ENCODE measurements at regions not wholly inside any gene's neighbourhood (a gene's known extent, or its start where the extent isn't known, plus 50 kb on each side); places are given as distances from the start of the nearest gene placed in this dataset.

DNA sequence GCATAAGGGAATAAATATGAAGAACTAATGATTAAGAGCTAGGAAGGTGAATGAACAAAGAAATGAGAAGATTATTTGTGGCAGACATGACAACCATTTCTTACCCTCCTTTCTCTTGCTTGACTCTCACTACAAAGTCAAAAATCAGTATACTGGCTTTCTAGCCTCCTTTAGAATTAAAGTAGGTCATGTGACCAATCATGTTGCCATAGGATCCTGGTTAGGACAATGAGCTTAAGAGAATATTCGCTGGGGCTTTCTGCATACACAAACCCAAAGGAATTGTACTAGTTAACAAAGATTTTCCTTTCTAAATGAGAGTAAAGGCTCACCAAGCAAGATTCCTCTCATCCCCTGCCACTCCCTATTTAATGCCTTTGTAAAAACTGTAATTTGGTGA lies 76.0 kb upstream of the ID4 start:
- peaks cover 7% of the 10 kb centered on the region for H3K9me3 Mint-ChIP-seq
- WGBS, 2 experiments (ENCODE audit: insufficient coverage in 1 of 2, insufficient read length in 1 of 2) = 90 to 100% methylated on average over 1 of the region's 1 CpG
- H3K4me1 Mint-ChIP-seq = peaks cover 3% of the 10 kb centered on the region
- H3K27me3 ChIP-seq (ENCODE audit: control insufficient read depth, insufficient read depth, low read length, poor library complexity, severe bottlenecking) = no peaks in the 10 kb centered on the region
- H3K36me3 ChIP-seq (ENCODE audit: control insufficient read depth, insufficient read depth, low read length) = no peaks in the 10 kb centered on the region
- no peaks in the 10 kb centered on the region for H3K27me3 Mint-ChIP-seq (ENCODE audit: insufficient read depth)
- no peaks in the 10 kb centered on the region for H3K9me3 ChIP-seq (ENCODE audit: control insufficient read depth, low read length)
- H3K9ac ChIP-seq (ENCODE audit: extremely low read depth, low read length, poor library complexity, severe bottlenecking) = no peak overlapping the region
- no peak overlapping the region for H3K27ac Mint-ChIP-seq
- no peak for DNase-seq
- H3K27ac ChIP-seq (ENCODE audit: low read depth, low read length) = no peak overlapping the region
- no peak overlapping the region for H3K4me3 ChIP-seq (ENCODE audit: low read length)
- no peak overlapping the region for H3K4me3 Mint-ChIP-seq
- TF ChIP-seq, protein P1, sequence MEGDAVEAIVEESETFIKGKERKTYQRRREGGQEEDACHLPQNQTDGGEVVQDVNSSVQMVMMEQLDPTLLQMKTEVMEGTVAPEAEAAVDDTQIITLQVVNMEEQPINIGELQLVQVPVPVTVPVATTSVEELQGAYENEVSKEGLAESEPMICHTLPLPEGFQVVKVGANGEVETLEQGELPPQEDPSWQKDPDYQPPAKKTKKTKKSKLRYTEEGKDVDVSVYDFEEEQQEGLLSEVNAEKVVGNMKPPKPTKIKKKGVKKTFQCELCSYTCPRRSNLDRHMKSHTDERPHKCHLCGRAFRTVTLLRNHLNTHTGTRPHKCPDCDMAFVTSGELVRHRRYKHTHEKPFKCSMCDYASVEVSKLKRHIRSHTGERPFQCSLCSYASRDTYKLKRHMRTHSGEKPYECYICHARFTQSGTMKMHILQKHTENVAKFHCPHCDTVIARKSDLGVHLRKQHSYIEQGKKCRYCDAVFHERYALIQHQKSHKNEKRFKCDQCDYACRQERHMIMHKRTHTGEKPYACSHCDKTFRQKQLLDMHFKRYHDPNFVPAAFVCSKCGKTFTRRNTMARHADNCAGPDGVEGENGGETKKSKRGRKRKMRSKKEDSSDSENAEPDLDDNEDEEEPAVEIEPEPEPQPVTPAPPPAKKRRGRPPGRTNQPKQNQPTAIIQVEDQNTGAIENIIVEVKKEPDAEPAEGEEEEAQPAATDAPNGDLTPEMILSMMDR (conservative IDR thresholded peaks at IDR 0.05) = no peak
- H3K4me1 ChIP-seq (ENCODE audit: control insufficient read depth, insufficient read depth, low read length) = no peaks in the 10 kb centered on the region
- peaks cover 3% of the 10 kb centered on the region for H3K36me3 Mint-ChIP-seq (ENCODE audit: low read depth)

DNA sequence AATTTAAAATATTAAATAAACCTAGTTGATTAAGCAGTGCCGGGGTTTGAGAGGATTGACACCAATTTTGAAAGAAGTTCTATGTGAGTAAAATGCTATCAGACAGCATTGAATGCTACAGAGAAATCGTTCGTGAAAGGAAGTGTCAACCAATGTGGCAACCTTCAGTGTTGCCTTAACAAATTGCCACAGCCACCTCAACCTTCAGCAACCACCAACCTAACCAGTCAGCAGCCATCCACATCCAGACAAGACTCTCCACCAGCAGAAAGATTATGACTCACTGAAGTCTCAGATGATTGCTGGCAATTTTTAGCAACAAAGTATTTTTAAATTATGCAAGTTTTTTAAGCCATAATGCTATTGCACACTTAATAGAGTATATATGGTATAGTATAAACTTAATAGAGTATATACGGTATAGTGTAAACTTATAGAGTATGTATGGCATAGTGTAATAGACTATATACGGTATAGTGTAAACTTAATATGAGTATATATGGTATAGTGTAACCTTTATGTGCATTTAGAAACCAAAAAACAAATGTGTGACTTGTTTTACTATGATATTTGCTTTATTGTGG lies 65.3 kb upstream of the ID4 start:
- peaks cover 8% of the 10 kb centered on the region for H3K4me1 Mint-ChIP-seq
- H3K4me1 ChIP-seq (ENCODE audit: control insufficient read depth, insufficient read depth, low read length) = peaks cover 4% of the 10 kb centered on the region
- H3K9me3 ChIP-seq (ENCODE audit: control insufficient read depth, low read length) = no peaks in the 10 kb centered on the region
- no peak overlapping the region for H3K4me3 ChIP-seq (ENCODE audit: low read length)
- H3K4me3 Mint-ChIP-seq = no peak overlapping the region
- no peak overlapping the region for H3K9ac ChIP-seq (ENCODE audit: extremely low read depth, low read length, poor library complexity, severe bottlenecking)
- H3K27ac Mint-ChIP-seq = no peak overlapping the region
- no peaks in the 10 kb centered on the region for H3K27me3 ChIP-seq (ENCODE audit: control insufficient read depth, insufficient read depth, low read length, poor library complexity, severe bottlenecking)
- no peaks in the 10 kb centered on the region for H3K36me3 Mint-ChIP-seq (ENCODE audit: low read depth)
- WGBS, 2 experiments (ENCODE audit: insufficient coverage in 1 of 2, insufficient read length in 1 of 2) = 83 to 89% methylated on average over 5 of the region's 5 CpGs
- H3K36me3 ChIP-seq (ENCODE audit: control insufficient read depth, insufficient read depth, low read length) = no peaks in the 10 kb centered on the region
- no peak for DNase-seq
- no peak overlapping the region for H3K27ac ChIP-seq (ENCODE audit: low read depth, low read length)
- no peaks in the 10 kb centered on the region for H3K27me3 Mint-ChIP-seq (ENCODE audit: insufficient read depth)
- TF ChIP-seq, protein P1 (conservative IDR thresholded peaks at IDR 0.05) = no peak
- H3K9me3 Mint-ChIP-seq = peaks cover 8% of the 10 kb centered on the region

DNA sequence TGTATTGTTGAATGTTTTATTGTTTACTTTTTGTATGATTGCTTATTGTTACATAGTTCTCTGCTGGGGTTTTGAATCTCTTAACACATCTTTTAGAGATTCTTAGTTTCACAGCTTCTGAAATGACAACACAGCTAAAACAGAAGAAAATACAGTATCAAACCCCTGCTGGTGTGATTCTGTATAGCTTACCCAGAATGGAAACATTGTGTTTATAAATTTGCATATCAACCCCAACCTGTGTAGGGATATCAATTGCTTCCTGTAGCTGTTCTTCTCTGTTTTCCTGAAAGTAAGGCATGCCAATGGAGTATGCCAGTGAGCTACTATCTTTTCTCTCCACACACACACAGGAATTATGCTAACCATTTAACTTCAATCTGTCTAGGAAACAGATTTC lies 64.3 kb upstream of the ID4 start:
- Histone ChIP-seq H3K9me3 (ENCODE audit: control insufficient read depth, low read length) (no peaks in the 10 kb centered on the region), H3K27me3 (ENCODE audit: control insufficient read depth, insufficient read depth, low read length, poor library complexity, severe bottlenecking) (no peaks in the 10 kb centered on the region), H3K4me1 (ENCODE audit: control insufficient read depth, insufficient read depth, low read length) (peaks cover 4% of the 10 kb centered on the region), H3K4me3 (ENCODE audit: low read length) (no peak overlapping the region), H3K9ac (ENCODE audit: extremely low read depth, low read length, poor library complexity, severe bottlenecking) (no peak overlapping the region), H3K27ac (ENCODE audit: low read depth, low read length) (no peak overlapping the region), H3K36me3 (ENCODE audit: control insufficient read depth, insufficient read depth, low read length) (no peaks in the 10 kb centered on the region)
- DNase-seq = no peak
- Mint-ChIP-seq H3K9me3 (peaks cover 8% of the 10 kb centered on the region), H3K4me3 (no peak overlapping the region), H3K36me3 (ENCODE audit: low read depth) (no peaks in the 10 kb centered on the region), H3K27ac (no peak overlapping the region), H3K27me3 (ENCODE audit: insufficient read depth) (no peaks in the 10 kb centered on the region), H3K4me1 (peaks cover 8% of the 10 kb centered on the region)
- TF ChIP-seq, protein P1 (conservative IDR thresholded peaks at IDR 0.05) = peak; percentile 61

All from endodermal cell (in vitro differentiated cells).